ENCODE measurements at regions not wholly inside any gene's neighbourhood (a gene's known extent, or its start where the extent isn't known, plus 50 kb on each side); places are given as distances from the start of the nearest gene placed in this dataset.

DNA sequence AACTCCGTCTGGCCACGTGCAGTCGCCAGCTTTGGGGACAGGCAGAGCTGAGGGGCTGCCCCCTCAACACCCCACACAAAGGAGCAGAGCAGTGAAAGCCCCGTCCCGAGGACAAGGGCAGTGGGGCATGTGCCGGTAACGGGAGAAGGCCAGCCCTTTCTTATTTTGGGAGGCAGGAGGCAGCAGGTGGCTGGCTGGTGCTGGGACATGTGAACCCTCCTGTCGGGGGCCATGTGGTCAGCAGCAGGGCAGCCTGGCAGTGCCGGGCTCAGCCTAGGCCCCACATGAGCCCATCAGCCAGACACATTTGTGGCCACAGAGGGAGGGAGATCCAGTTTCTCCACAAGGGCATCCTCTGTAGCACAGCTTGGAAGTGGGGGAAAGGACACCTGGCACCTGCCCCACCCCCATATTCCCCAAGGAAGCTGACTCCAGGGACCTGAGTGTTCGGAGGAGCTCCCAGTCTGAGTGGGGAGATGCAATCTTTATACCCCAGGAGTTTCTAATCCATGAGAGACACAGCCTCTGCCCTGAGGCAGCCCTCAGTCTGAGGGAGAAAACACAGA, 137.6 kb downstream of the MRPL14 start:
- TF ChIP-seq, protein P1, sequence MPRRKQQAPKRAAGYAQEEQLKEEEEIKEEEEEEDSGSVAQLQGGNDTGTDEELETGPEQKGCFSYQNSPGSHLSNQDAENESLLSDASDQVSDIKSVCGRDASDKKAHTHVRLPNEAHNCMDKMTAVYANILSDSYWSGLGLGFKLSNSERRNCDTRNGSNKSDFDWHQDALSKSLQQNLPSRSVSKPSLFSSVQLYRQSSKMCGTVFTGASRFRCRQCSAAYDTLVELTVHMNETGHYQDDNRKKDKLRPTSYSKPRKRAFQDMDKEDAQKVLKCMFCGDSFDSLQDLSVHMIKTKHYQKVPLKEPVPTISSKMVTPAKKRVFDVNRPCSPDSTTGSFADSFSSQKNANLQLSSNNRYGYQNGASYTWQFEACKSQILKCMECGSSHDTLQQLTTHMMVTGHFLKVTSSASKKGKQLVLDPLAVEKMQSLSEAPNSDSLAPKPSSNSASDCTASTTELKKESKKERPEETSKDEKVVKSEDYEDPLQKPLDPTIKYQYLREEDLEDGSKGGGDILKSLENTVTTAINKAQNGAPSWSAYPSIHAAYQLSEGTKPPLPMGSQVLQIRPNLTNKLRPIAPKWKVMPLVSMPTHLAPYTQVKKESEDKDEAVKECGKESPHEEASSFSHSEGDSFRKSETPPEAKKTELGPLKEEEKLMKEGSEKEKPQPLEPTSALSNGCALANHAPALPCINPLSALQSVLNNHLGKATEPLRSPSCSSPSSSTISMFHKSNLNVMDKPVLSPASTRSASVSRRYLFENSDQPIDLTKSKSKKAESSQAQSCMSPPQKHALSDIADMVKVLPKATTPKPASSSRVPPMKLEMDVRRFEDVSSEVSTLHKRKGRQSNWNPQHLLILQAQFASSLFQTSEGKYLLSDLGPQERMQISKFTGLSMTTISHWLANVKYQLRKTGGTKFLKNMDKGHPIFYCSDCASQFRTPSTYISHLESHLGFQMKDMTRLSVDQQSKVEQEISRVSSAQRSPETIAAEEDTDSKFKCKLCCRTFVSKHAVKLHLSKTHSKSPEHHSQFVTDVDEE (CRISPR knock-in tag; IDR thresholded peaks at IDR 0.05) = peak; percentile 17; the same call in 1 of the 2 replicates
- TF ChIP-seq ZFP3 (CRISPR knock-in tag; IDR thresholded peaks at IDR 0.05) (no peak), ZNF70 (CRISPR knock-in tag; IDR thresholded peaks at IDR 0.05) (0 out of 2 replicates have a peak, but pooled peaks have one; percentile 14)
- peak; percentile 36 for ATAC-seq

DNA sequence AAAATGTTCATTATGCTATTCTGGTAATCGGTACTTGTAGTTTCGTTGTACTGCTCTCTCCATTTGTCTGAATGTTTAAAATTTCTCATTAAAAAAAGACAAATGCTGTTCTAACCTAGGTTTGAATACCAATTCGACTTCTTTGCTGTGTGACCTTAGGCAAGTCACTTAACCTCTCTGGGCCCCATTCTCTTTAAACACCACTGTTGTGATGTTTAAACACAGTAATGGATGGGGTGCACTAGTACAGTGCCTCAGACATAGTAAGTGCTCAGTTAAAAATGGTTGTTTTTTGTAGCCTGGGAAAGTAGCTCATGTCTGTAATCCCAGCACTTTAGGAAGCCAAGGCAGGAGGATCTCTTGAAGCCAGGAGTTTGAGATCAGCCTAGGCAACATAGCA, 138.5 kb downstream of the MRPL14 start:
- no peak for ATAC-seq
- no peak for TF ChIP-seq RARB (CRISPR knock-in tag; IDR thresholded peaks at IDR 0.05)

DNA sequence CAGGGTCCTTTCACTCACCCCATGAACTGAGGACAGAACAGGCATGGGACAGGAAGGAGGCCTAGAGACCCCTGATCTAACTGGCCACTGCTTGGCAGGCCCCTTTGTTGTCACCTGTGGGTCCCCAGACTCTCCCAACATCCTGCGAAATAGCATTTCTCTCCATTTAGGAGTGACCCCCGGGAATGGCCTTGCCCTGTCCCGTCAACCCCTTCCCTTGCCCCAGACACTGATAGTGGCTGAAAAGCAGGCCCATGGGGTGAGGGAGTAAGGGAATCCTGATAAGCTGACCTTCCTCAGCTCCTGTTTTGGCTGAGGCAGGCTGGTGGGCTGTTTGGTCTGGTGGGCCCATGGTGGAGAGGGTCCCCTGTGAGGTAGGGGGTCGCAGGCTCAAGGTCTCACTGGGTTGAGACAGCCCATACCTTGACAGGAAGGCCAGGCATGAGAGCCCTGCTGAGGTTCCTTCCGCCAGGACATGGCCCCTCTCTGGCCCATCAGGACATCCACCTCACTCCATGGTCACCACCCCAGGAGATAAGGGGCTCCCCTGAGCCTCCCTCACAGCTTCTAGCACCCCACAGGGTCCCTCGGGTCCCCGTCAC, 139.3 kb downstream of the MRPL14 start:
- no peak for ATAC-seq
- TF ChIP-seq, protein P2, sequence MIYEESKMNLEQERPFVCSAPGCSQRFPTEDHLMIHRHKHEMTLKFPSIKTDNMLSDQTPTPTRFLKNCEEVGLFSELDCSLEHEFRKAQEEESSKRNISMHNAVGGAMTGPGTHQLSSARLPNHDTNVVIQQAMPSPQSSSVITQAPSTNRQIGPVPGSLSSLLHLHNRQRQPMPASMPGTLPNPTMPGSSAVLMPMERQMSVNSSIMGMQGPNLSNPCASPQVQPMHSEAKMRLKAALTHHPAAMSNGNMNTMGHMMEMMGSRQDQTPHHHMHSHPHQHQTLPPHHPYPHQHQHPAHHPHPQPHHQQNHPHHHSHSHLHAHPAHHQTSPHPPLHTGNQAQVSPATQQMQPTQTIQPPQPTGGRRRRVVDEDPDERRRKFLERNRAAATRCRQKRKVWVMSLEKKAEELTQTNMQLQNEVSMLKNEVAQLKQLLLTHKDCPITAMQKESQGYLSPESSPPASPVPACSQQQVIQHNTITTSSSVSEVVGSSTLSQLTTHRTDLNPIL (CRISPR knock-in tag; IDR thresholded peaks at IDR 0.05; ENCODE audit: low read depth) = no peak

DNA sequence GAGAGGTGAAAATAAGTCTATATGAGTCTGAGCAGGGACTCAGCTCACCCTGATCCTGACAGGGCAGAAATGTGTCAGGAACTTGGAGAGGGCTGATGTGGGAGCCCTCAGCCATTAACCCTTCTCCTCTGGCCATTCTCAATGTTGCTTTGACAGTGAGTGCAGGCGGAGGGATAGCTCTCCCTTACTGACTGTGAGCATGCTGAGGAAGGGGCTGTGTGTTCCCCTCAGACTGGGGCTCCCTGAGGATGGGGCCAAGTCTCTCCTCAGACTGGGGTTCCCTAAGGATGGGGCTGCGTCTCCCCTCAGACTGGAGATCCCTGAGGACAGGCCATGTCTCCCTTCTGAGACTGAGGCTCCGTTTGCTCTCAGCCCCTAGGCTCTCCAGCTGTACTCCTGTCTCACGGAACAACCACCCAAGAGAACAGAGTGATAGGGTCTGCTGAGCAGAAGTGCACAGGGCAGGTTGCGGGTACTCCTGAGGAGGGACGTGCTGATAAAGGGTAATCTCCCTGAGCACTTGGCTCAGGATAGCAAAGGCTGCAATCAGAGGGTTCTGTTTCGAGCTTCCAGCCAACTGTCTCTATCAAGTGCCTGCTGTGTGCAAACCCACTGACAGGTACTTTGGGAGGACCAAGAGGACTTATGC, 141.0 kb downstream of the MRPL14 start:
- TF ChIP-seq ARNTL (CRISPR knock-in tag; IDR thresholded peaks at IDR 0.05; ENCODE audit: borderline replicate concordance, low read depth) (no peak), PPARA (CRISPR knock-in tag; IDR thresholded peaks at IDR 0.05; ENCODE audit: borderline replicate concordance) (no peak), TCF4 (CRISPR knock-in tag; IDR thresholded peaks at IDR 0.05; ENCODE audit: borderline replicate concordance) (no peak), CSDC2 (CRISPR knock-in tag; IDR thresholded peaks at IDR 0.05) (no peak), ISL1 (CRISPR knock-in tag; IDR thresholded peaks at IDR 0.05) (no peak), ZFP3 (CRISPR knock-in tag; IDR thresholded peaks at IDR 0.05) (no peak), GLIS3 (CRISPR knock-in tag; IDR thresholded peaks at IDR 0.05) (no peak), ZNF8 (CRISPR knock-in tag; IDR thresholded peaks at IDR 0.05) (no peak), ESRRG (CRISPR knock-in tag; IDR thresholded peaks at IDR 0.05) (no peak), OSR1 (CRISPR knock-in tag; IDR thresholded peaks at IDR 0.05) (no peak), ZNF70 (CRISPR knock-in tag; IDR thresholded peaks at IDR 0.05) (no peak), ZFP30 (CRISPR knock-in tag; IDR thresholded peaks at IDR 0.05) (no peak)
- TF ChIP-seq, protein P3, sequence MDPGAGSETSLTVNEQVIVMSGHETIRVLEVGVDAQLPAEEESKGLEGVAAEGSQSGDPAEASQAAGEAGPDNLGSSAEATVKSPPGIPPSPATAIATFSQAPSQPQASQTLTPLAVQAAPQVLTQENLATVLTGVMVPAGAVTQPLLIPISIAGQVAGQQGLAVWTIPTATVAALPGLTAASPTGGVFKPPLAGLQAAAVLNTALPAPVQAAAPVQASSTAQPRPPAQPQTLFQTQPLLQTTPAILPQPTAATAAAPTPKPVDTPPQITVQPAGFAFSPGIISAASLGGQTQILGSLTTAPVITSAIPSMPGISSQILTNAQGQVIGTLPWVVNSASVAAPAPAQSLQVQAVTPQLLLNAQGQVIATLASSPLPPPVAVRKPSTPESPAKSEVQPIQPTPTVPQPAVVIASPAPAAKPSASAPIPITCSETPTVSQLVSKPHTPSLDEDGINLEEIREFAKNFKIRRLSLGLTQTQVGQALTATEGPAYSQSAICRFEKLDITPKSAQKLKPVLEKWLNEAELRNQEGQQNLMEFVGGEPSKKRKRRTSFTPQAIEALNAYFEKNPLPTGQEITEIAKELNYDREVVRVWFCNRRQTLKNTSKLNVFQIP (CRISPR knock-in tag; IDR thresholded peaks at IDR 0.05; ENCODE audit: borderline replicate concordance, low read depth) = no peak
- TF ChIP-seq, protein P4, sequence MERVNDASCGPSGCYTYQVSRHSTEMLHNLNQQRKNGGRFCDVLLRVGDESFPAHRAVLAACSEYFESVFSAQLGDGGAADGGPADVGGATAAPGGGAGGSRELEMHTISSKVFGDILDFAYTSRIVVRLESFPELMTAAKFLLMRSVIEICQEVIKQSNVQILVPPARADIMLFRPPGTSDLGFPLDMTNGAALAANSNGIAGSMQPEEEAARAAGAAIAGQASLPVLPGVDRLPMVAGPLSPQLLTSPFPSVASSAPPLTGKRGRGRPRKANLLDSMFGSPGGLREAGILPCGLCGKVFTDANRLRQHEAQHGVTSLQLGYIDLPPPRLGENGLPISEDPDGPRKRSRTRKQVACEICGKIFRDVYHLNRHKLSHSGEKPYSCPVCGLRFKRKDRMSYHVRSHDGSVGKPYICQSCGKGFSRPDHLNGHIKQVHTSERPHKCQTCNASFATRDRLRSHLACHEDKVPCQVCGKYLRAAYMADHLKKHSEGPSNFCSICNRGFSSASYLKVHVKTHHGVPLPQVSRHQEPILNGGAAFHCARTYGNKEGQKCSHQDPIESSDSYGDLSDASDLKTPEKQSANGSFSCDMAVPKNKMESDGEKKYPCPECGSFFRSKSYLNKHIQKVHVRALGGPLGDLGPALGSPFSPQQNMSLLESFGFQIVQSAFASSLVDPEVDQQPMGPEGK (CRISPR knock-in tag; IDR thresholded peaks at IDR 0.05; ENCODE audit: borderline replicate concordance) = no peak
- TF ChIP-seq, protein P2 (CRISPR knock-in tag; IDR thresholded peaks at IDR 0.05; ENCODE audit: low read depth) = no peak
- ATAC-seq = no peak
